ENCODE measurements at regions not wholly inside any gene's neighbourhood (a gene's known extent, or its start where the extent isn't known, plus 50 kb on each side); places are given as distances from the start of the nearest gene placed in this dataset.

- H3K4me3 ChIP-seq (ENCODE audit: low read length in 2 of 2), result no peak overlapping the region
- no peaks in the 10 kb centered on the region for H3K4me1 ChIP-seq (ENCODE audit: control insufficient read depth in 1 of 2, insufficient read depth in 2 of 2, low read length in 2 of 2)
- WGBS, 2 donors, result 21 to 25% methylated on average over 3 of the region's 3 CpGs
- DNase-seq (no peak), ATAC-seq (ENCODE audit: low FRiP score) (no peak)
- peaks cover 2% of the 10 kb centered on the region for H3K9me3 ChIP-seq (ENCODE audit: control insufficient read depth, low read length)
- intact Hi-C loops (cut with DNase I), result no loop called here
- no peaks in the 10 kb centered on the region for H3K27me3 ChIP-seq (ENCODE audit: control insufficient read depth in 1 of 2, insufficient read depth in 2 of 2, low read length in 1 of 2)
- H3K27ac ChIP-seq (ENCODE audit: low read depth in 1 of 2, low read length in 2 of 2), result no peak overlapping the region
- no peaks in the 10 kb centered on the region for H3K36me3 ChIP-seq (ENCODE audit: control insufficient read depth in 1 of 2, insufficient read depth in 2 of 2, low read length in 1 of 2)
Measured at GRCh38 chr1:185578293-185578692, 155.9 kb upstream of the HMCN1 start.

GRCh38 chr1:185574139-185574875 lies 159.9 kb upstream of the HMCN1 start:
- ATAC-seq (ENCODE audit: low FRiP score) (no peak), DNase-seq (no peak)
- H3K27me3 ChIP-seq (ENCODE audit: control insufficient read depth in 1 of 2, insufficient read depth in 2 of 2, low read length in 1 of 2), result no peaks in the 10 kb centered on the region
- WGBS, 2 donors, result 95 to 97% methylated on average over 4 of the region's 4 CpGs
- no peaks in the 10 kb centered on the region for H3K36me3 ChIP-seq (ENCODE audit: control insufficient read depth in 1 of 2, insufficient read depth in 2 of 2, low read length in 1 of 2)
- no peak overlapping the region for H3K4me3 ChIP-seq (ENCODE audit: low read length in 2 of 2)
- intact Hi-C loops (cut with DNase I), result no loop called here
- H3K4me1 ChIP-seq (ENCODE audit: control insufficient read depth in 1 of 2, insufficient read depth in 2 of 2, low read length in 2 of 2), result no peaks in the 10 kb centered on the region
- no peak overlapping the region for H3K27ac ChIP-seq (ENCODE audit: low read depth in 1 of 2, low read length in 2 of 2)
- H3K9me3 ChIP-seq (ENCODE audit: control insufficient read depth, low read length), result peaks cover 2% of the 10 kb centered on the region

- no peaks in the 10 kb centered on the region for H3K36me3 ChIP-seq (ENCODE audit: control insufficient read depth in 1 of 2, insufficient read depth in 2 of 2, low read length in 1 of 2)
- 66 to 83% methylated on average over 2 of the region's 2 CpGs for WGBS, 2 donors
- no peaks in the 10 kb centered on the region for H3K27me3 ChIP-seq (ENCODE audit: control insufficient read depth in 1 of 2, insufficient read depth in 2 of 2, low read length in 1 of 2)
- H3K27ac ChIP-seq (ENCODE audit: low read depth in 1 of 2, low read length in 2 of 2), result no peak overlapping the region
- ATAC-seq (ENCODE audit: low FRiP score) (no peak), DNase-seq (no peak)
- intact Hi-C loops (cut with DNase I), result no loop called here
- no peaks in the 10 kb centered on the region for H3K4me1 ChIP-seq (ENCODE audit: control insufficient read depth in 1 of 2, insufficient read depth in 2 of 2, low read length in 2 of 2)
- peaks cover 2% of the 10 kb centered on the region for H3K9me3 ChIP-seq (ENCODE audit: control insufficient read depth, low read length)
- no peak overlapping the region for H3K4me3 ChIP-seq (ENCODE audit: low read length in 2 of 2)
Measured at GRCh38 chr1:185573677-185574076, 160.5 kb upstream of the HMCN1 start.

- no peaks in the 10 kb centered on the region for H3K36me3 ChIP-seq (ENCODE audit: control insufficient read depth in 1 of 2, insufficient read depth in 2 of 2, low read length in 1 of 2)
- H3K4me3 ChIP-seq (ENCODE audit: low read length in 2 of 2), result no peak overlapping the region
- intact Hi-C loops (cut with DNase I), result no loop called here
- WGBS, 2 donors, result 76 to 89% methylated on average over 3 of the region's 3 CpGs
- no peak overlapping the region for H3K27ac ChIP-seq (ENCODE audit: low read depth in 1 of 2, low read length in 2 of 2)
- H3K27me3 ChIP-seq (ENCODE audit: control insufficient read depth in 1 of 2, insufficient read depth in 2 of 2, low read length in 1 of 2), result no peaks in the 10 kb centered on the region
- DNase-seq, result no peak
- H3K4me1 ChIP-seq (ENCODE audit: control insufficient read depth in 1 of 2, insufficient read depth in 2 of 2, low read length in 2 of 2), result no peaks in the 10 kb centered on the region
- H3K9me3 ChIP-seq (ENCODE audit: control insufficient read depth, low read length), result no peaks in the 10 kb centered on the region
- ATAC-seq (ENCODE audit: low FRiP score), result no peak
Measured at GRCh38 chr1:185573162-185573561, 161.0 kb upstream of the HMCN1 start.

- Histone ChIP-seq H3K4me3 (ENCODE audit: low read length in 2 of 2) (no peak overlapping the region), H3K9me3 (ENCODE audit: control insufficient read depth, low read length) (no peaks in the 10 kb centered on the region), H3K27ac (ENCODE audit: low read depth in 1 of 2, low read length in 2 of 2) (no peak overlapping the region), H3K27me3 (ENCODE audit: control insufficient read depth in 1 of 2, insufficient read depth in 2 of 2, low read length in 1 of 2) (no peaks in the 10 kb centered on the region), H3K36me3 (ENCODE audit: control insufficient read depth in 1 of 2, insufficient read depth in 2 of 2, low read length in 1 of 2) (no peaks in the 10 kb centered on the region), H3K4me1 (ENCODE audit: control insufficient read depth in 1 of 2, insufficient read depth in 2 of 2, low read length in 2 of 2) (no peaks in the 10 kb centered on the region)
- DNase-seq, result no peak
- intact Hi-C loops (cut with DNase I), result no loop called here
- no peak for ATAC-seq (ENCODE audit: low FRiP score)
- WGBS, 2 donors, result 88 to 93% methylated on average over 5 of the region's 5 CpGs
Measured at GRCh38 chr1:185570962-185571361, 163.2 kb upstream of the HMCN1 start.

GRCh38 chr1:185568155-185569123 lies 165.8 kb upstream of the HMCN1 start:
- Histone ChIP-seq H3K4me3 (ENCODE audit: low read length in 2 of 2) (no peak overlapping the region), H3K4me1 (ENCODE audit: control insufficient read depth in 1 of 2, insufficient read depth in 2 of 2, low read length in 2 of 2) (no peaks in the 10 kb centered on the region), H3K27me3 (ENCODE audit: control insufficient read depth in 1 of 2, insufficient read depth in 2 of 2, low read length in 1 of 2) (no peaks in the 10 kb centered on the region), H3K9me3 (ENCODE audit: control insufficient read depth, low read length) (no peaks in the 10 kb centered on the region), H3K36me3 (ENCODE audit: control insufficient read depth in 1 of 2, insufficient read depth in 2 of 2, low read length in 1 of 2) (no peaks in the 10 kb centered on the region), H3K27ac (ENCODE audit: low read depth in 1 of 2, low read length in 2 of 2) (no peak overlapping the region)
- ATAC-seq (ENCODE audit: low FRiP score) (no peak), DNase-seq (no peak)
- WGBS, 2 donors, result 84 to 90% methylated on average over 3 of the region's 3 CpGs
- intact Hi-C loops (cut with DNase I), result loop anchor here in 1 of 2 donors (10.0 kb wide), 1 partner anchor 64 kb away; no protein-coding TSS in a partner anchor

- Histone ChIP-seq H3K4me3 (ENCODE audit: low read length in 2 of 2) (no peak overlapping the region), H3K27me3 (ENCODE audit: control insufficient read depth in 1 of 2, insufficient read depth in 2 of 2, low read length in 1 of 2) (no peaks in the 10 kb centered on the region), H3K4me1 (ENCODE audit: control insufficient read depth in 1 of 2, insufficient read depth in 2 of 2, low read length in 2 of 2) (no peaks in the 10 kb centered on the region), H3K27ac (ENCODE audit: low read depth in 1 of 2, low read length in 2 of 2) (no peak overlapping the region), H3K9me3 (ENCODE audit: control insufficient read depth, low read length) (no peaks in the 10 kb centered on the region), H3K36me3 (ENCODE audit: control insufficient read depth in 1 of 2, insufficient read depth in 2 of 2, low read length in 1 of 2) (no peaks in the 10 kb centered on the region)
- no peak for DNase-seq
- 23 to 24% methylated on average over 2 of the region's 2 CpGs for WGBS, 2 donors
- no peak for ATAC-seq (ENCODE audit: low FRiP score)
- intact Hi-C loops (cut with DNase I), result loop anchor here in 1 of 2 donors (10.0 kb wide), 1 partner anchor 63 kb away; no protein-coding TSS in a partner anchor
Measured at GRCh38 chr1:185567440-185567839, 166.8 kb upstream of the HMCN1 start.

GRCh38 chr1:185566995-185567394 lies 167.2 kb upstream of the HMCN1 start:
- ATAC-seq (ENCODE audit: low FRiP score) (no peak), DNase-seq (no peak)
- Histone ChIP-seq H3K9me3 (ENCODE audit: control insufficient read depth, low read length) (no peaks in the 10 kb centered on the region), H3K27ac (ENCODE audit: low read depth in 1 of 2, low read length in 2 of 2) (no peak overlapping the region), H3K4me3 (ENCODE audit: low read length in 2 of 2) (no peak overlapping the region), H3K27me3 (ENCODE audit: control insufficient read depth in 1 of 2, insufficient read depth in 2 of 2, low read length in 1 of 2) (no peaks in the 10 kb centered on the region), H3K36me3 (ENCODE audit: control insufficient read depth in 1 of 2, insufficient read depth in 2 of 2, low read length in 1 of 2) (no peaks in the 10 kb centered on the region), H3K4me1 (ENCODE audit: control insufficient read depth in 1 of 2, insufficient read depth in 2 of 2, low read length in 2 of 2) (no peaks in the 10 kb centered on the region)
- 12 to 18% methylated on average over 4 of the region's 4 CpGs for WGBS, 2 donors
- intact Hi-C loops (cut with DNase I), result loop anchor here in 1 of 2 donors (10.0 kb wide), 1 partner anchor 62 kb away; no protein-coding TSS in a partner anchor

Measured in aorta (tissue), 5 donors.